ENCODE measurements at regions not wholly inside any gene's neighbourhood (a gene's known extent, or its start where the extent isn't known, plus 50 kb on each side); places are given as distances from the start of the nearest gene placed in this dataset.

DNA sequence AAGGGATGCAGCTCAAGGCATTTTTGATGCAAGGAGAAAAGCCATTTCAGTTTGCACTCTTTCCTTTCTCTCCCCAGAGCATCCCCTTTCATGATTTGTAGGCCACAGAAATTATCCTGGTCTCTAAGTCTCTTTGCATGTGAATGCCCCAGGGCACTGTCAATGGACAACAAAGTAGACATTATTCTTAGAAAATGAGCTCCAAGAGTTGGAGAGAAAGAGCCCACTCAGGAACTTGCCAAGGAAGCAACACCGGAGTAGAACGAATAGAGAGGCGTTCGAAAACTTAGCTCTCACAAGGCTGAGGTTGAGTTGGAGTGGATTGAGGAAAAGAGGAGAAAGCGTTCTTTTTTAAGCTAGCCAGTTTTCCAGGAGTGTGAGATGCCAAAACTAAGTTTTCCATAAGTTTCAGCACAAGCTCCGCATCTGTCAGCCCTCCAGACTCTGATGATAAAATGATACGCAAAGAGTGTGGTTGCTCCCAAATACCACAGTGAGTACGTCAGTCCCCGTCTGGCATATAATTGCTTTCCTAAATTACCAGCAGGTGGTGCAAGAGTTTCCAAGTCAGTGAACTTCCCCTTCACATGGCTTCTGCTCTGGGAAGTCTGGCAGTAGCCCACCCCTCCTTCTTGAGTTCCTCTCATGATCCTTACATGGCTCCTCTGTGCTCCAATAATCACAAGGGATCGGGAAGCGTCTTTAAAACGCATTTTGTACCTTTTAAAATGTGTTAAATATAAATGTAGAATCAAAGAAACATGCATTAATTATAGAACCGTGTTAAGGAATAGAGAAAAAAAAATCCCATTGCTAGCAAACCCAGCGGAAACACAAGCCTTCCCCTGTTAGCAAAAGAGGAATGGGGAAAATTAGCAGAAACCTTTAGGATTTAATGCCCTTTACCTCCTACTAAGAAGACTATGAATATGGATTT lies 1060.6 kb upstream of the FANCL start:
- DNase-seq (ENCODE audit: low read depth in 1 of 2, low spot score in 1 of 2), result peak; percentile 3 to 58
- no peak for TF ChIP-seq JUND (IDR thresholded peaks at IDR 0.05; ENCODE audit: low read depth)
- in situ Hi-C loops (cut with HindIII; ENCODE audit: low pct_unique_long_range_greater_than_20kb, low sequenced_read_pairs), result no loop called here

DNA sequence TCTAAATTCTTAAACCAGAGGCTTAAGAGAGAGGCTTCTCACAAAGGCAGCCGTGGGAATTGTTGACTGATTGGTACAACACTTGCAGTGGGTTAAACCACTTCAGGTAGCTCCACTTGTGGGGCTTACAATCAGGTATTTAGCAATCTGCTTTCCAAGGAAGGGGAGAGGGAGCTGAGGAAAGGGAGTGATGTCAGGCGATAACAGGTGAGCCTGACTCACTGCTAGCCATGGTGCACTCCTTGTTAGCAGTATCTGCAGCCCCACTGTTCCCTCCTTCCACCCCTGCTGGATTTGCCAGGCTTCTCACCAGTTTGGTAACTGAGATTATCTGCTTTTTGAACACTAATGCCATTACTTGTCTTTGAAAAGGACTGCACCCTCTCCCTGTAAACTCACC lies 1056.7 kb upstream of the FANCL start:
- no peak for TF ChIP-seq JUND (IDR thresholded peaks at IDR 0.05; ENCODE audit: low read depth)
- no peak for DNase-seq (ENCODE audit: low read depth in 1 of 2, low spot score in 1 of 2)
- in situ Hi-C loops (cut with HindIII; ENCODE audit: low pct_unique_long_range_greater_than_20kb, low sequenced_read_pairs), result no loop called here

DNA sequence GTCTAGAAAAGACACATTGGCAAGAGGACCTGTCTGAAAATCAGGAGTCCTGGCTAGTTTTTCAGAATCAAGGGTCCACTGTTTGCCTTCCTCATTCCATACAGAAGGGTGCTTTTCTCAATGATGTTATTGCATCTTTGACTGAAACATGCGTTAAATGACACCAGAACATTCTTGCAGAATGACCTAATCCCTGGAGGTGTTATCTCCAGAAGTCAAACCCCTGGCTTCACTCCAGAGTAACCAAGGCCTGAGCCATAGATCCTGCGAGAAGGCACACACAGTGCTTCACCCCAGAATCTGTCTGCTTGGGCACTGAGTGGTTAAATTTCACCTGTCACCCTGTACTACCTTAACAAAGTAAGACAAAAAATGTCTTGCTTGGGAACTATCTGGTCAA lies 1055.2 kb upstream of the FANCL start:
- no peak for TF ChIP-seq JUND (IDR thresholded peaks at IDR 0.05; ENCODE audit: low read depth)
- in situ Hi-C loops (cut with HindIII; ENCODE audit: low pct_unique_long_range_greater_than_20kb, low sequenced_read_pairs), result no loop called here
- no peak for DNase-seq (ENCODE audit: low read depth in 1 of 2, low spot score in 1 of 2)

DNA sequence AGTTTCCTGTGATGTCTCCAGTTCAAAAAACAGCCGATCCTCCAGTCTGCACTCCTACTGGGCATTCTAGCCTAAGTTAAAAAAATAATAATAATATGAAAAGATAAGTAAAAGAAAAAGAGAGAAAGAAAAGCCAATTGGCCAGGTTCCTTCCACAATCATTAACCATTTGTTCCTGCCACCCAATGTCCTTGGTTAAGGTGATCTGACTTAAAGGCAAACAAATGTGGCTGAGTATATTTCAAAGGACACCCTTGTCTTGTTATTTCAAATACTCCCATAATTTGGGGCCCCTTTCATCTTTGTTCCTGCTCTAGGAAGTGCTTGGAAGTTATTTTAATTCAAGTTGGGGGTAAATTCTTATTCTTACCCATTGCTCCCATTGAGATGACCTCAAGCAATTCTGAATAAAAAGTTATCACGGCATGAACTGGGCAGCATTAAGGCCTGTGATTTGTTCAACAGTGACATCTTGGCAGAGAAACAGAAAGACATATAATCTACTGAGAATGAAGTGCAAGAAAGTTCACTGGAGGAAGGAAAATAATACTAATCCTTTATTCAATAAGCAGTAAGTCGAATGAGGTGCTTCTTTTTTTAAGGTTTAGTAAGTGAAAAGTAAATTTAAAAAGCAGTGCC lies 1054.5 kb upstream of the FANCL start:
- no peak for TF ChIP-seq JUND (IDR thresholded peaks at IDR 0.05; ENCODE audit: low read depth)
- in situ Hi-C loops (cut with HindIII; ENCODE audit: low pct_unique_long_range_greater_than_20kb, low sequenced_read_pairs), result no loop called here
- no peak for DNase-seq (ENCODE audit: low read depth in 1 of 2, low spot score in 1 of 2)

DNA sequence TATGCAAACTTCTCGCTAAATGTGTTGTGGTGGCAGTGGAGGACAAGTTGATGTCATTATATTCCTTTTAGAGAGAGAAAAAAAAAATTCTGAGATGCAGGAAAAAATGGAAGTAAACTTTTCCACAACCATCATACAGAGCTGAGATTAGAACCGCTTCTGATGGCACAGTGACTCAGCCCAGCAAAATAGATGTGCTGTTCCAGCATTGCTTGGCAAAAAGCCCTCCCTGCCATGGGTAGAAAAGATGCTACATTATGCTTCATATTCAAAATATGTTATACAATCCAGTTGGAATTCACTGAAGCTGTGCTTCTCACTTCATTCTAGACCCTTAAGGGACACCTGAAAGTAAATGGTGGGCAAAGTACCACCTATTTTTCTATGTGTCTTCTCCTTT lies 1047.6 kb upstream of the FANCL start:
- DNase-seq (ENCODE audit: low read depth in 1 of 2, low spot score in 1 of 2), result no peak
- no peak for TF ChIP-seq JUND (IDR thresholded peaks at IDR 0.05; ENCODE audit: low read depth)
- in situ Hi-C loops (cut with HindIII; ENCODE audit: low pct_unique_long_range_greater_than_20kb, low sequenced_read_pairs), result no loop called here

DNA sequence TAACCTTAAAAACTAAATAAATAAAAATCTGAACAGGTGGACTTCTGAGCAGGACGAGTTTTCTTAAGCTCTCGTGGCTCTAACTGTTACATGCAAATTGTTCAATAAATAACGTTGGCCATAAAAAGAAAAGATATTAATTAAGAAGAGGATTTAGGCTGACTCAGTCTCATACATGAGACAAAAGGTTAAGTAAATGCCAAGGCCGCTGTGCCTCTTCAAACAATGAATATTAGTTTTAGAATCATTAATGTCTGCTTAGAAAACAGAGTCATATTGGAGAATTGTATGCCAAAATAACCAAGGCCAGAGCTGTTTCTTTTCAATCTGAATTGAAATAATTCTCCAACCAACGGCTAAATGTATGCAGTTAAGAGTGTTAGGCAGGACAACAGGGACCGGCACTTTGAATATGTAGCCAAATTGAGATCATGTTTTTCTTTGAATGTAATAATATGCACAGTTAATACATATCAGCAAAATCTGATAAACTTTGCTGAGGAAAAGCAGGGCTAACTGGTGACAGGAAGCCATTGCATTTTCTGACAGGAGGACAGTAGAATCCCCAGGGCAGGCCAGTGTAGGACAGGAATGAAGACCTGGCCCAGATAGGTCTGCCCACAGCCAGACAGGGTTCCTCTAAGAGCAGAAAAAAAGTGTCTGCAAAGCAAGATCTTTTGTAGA lies 1041.4 kb upstream of the FANCL start:
- no peak for DNase-seq (ENCODE audit: low read depth in 1 of 2, low spot score in 1 of 2)
- TF ChIP-seq JUND (IDR thresholded peaks at IDR 0.05; ENCODE audit: low read depth), result no peak
- in situ Hi-C loops (cut with HindIII; ENCODE audit: low pct_unique_long_range_greater_than_20kb, low sequenced_read_pairs), result no loop called here

DNA sequence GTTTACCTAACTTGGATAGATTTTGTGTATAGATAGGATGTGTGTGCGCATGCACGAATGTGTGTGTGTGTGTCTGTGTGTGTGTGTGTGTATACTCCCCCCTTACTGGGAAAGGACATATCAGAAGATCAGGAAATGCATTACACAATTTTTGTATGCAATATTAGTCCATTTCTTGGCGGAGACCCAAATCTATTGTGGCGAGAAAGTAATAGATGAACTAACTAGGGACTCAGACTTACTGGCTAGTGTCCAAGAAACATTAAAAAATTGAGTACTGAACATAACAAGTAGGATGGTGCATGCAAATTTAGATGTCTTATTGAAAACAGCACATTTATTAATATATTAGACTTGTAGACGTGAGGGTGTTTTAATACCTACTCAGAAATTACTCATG lies 1036.5 kb upstream of the FANCL start:
- DNase-seq (ENCODE audit: low read depth in 1 of 2, low spot score in 1 of 2), result no peak
- in situ Hi-C loops (cut with HindIII; ENCODE audit: low pct_unique_long_range_greater_than_20kb, low sequenced_read_pairs), result no loop called here
- no peak for TF ChIP-seq JUND (IDR thresholded peaks at IDR 0.05; ENCODE audit: low read depth)

DNA sequence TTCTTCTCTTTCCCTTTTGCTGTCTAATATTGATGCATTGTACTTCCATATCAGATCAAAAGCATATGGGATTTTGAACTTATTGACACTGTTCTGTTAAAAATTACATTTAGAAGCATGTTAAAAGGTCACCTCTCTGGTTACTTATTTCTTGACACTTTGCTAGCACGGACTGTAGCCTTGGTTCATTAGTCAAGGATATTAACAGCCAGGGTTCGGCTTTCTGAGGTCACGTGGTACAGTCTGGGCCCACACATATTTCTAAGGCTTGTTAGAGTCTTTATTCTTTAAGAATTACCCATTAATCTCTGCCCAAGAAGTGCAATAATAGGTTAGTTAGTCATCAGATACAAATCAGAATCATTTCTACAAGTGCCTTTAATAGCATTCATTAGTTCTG lies 1035.8 kb upstream of the FANCL start:
- no peak for DNase-seq (ENCODE audit: low read depth in 1 of 2, low spot score in 1 of 2)
- in situ Hi-C loops (cut with HindIII; ENCODE audit: low pct_unique_long_range_greater_than_20kb, low sequenced_read_pairs), result no loop called here
- TF ChIP-seq JUND (IDR thresholded peaks at IDR 0.05; ENCODE audit: low read depth), result no peak

DNA sequence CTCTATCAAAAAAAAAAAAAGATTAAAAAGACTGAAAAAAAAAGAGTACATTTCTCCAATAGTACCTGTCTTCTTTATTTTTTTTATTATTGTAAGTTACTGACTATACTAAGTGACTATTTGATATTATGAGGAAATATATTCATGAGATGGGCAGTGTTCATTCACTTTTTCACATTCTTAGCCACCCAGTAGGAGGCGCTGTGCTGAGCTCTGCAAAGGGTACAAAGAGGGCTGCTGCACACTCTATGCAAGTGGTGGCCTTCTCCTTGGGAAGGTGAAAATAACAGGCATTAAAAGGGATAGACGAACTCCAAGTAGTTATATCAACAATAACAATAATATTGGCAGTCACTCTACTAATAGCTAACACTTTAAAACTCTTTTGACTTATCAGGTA lies 1034.9 kb upstream of the FANCL start:
- in situ Hi-C loops (cut with HindIII; ENCODE audit: low pct_unique_long_range_greater_than_20kb, low sequenced_read_pairs), result no loop called here
- DNase-seq (ENCODE audit: low read depth in 1 of 2, low spot score in 1 of 2), result no peak
- no peak for TF ChIP-seq JUND (IDR thresholded peaks at IDR 0.05; ENCODE audit: low read depth)

DNA sequence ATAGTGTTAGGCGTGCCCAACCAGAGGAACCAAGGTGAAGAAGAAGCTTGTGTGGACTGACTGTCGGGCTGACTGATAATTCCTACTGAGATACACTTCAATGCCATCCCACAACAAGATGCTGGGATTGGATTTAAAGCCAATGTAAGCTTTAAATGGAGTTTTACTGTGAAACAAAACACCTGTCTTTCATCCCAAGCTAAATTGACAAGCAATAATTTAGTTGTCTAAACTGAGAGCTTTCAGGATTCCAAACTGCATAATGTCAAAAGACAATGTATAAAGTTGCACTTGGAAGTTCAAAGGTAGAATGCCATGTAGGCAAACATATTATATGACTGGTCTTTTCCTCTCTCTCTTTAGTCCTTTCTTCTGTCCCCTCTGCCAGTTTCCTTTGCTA lies 1025.3 kb upstream of the FANCL start:
- in situ Hi-C loops (cut with HindIII; ENCODE audit: low pct_unique_long_range_greater_than_20kb, low sequenced_read_pairs), result no loop called here
- DNase-seq (ENCODE audit: low read depth in 1 of 2, low spot score in 1 of 2), result no peak
- TF ChIP-seq JUND (IDR thresholded peaks at IDR 0.05; ENCODE audit: low read depth), result no peak

DNA sequence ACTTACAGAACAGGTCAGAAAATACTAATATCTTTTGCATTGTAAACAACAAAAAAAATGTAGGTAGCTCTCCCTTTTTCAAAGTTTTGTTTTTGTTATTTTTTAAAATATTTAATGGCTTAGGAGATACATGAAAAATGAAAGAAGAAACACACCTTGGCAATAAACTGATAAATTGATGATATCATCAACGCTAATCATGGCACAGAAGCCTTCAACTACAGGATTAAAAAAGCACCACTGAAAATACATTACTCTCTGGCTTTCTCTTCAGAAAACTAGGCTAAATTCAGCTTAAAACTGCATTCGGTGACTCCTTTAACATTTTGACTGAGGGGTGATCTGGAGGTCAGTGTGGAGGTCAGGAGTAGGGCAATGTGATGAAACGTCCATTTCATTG lies 1018.8 kb upstream of the FANCL start:
- DNase-seq (ENCODE audit: low read depth in 1 of 2, low spot score in 1 of 2), result no peak
- in situ Hi-C loops (cut with HindIII; ENCODE audit: low pct_unique_long_range_greater_than_20kb, low sequenced_read_pairs), result no loop called here
- TF ChIP-seq JUND (IDR thresholded peaks at IDR 0.05; ENCODE audit: low read depth), result no peak

DNA sequence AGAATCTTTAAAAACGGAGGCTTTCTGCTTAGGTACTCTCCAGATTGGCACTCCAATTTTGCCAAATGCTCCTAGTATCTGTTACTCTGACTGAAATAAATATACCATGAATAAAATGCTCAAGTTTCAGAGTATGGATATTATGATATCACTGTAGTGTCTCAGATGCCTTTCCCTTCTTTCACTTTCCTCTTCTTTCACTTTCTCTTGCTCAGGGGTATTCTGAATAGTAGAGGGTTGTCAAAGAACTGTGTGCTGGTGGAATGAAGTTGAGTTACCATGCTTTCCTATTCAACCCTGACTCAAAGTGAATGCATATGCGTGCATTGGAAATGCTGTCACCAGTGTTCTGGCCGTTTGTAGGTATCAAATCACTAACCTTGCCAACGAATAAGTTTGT lies 1015.2 kb upstream of the FANCL start:
- in situ Hi-C loops (cut with HindIII; ENCODE audit: low pct_unique_long_range_greater_than_20kb, low sequenced_read_pairs), result no loop called here
- TF ChIP-seq JUND (IDR thresholded peaks at IDR 0.05; ENCODE audit: low read depth), result no peak
- DNase-seq (ENCODE audit: low read depth in 1 of 2, low spot score in 1 of 2), result no peak

DNA sequence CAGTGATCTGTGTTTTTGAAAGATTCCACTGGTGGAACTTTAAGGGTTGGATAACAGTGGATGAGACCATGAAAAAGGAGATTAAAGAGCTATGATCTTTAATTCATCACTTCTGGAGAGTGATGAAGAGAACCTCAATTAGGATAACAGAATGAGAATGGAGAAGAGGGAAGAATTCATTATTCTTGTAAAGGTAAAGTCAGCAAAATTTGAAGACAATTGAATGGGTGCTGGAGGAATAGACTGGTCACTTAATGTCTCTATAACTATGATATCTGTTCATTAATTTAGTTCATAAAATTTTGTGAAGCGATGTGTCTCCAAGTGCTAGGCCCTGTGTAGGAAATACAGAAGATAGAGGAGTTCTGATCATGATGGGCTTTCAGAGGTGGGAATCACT lies 1013.2 kb upstream of the FANCL start:
- no peak for TF ChIP-seq JUND (IDR thresholded peaks at IDR 0.05; ENCODE audit: low read depth)

More for the DNA sequence above, 1013.2 kb upstream of the FANCL start:
- in situ Hi-C loops (cut with HindIII; ENCODE audit: low pct_unique_long_range_greater_than_20kb, low sequenced_read_pairs), result no loop called here
- no peak for DNase-seq (ENCODE audit: low read depth in 1 of 2, low spot score in 1 of 2)
